Thoracic aorta (tissue), 2 donors: ENCODE measurements at regions not wholly inside any gene's neighbourhood (a gene's known extent, or its start where the extent isn't known, plus 50 kb on each side); places are given as distances from the start of the nearest gene placed in this dataset.
"Not testable (repeated sequence)": the region's sequence is repeated elsewhere in the genome, so short reads cannot be mapped to it uniquely, and the experiment has no call there.

Experiments used
- ATAC-seq: fragments of 150-250 bp; one replicate; pipeline ENCODE4 v1.8.0; 2017; ENCODE audit warnings: low read depth; ENCODE audit not compliant: insufficient number of reproducible peaks, low FRiP score
- DNase-seq: peaks from one replicate; pipeline ENCODE4 v3.0.0-alpha.2; 2020; ENCODE audit warnings: low spot score
- H3K27ac ChIP-seq, 2 donors: fragments of 200-600 bp; sonication (generic); 1 replicate in 1 of 2; 2 replicates in 1 of 2; pipeline ENCODE4 v1.5.1; 2016; ENCODE audit warnings: mild to moderate bottlenecking in 2 of 2, moderate library complexity in 2 of 2
- H3K27me3 ChIP-seq: fragments of 200-600 bp; sonication (generic); replicated peaks from 2 replicates; pipeline ENCODE4 v1.6.0; 2016; ENCODE audit warnings: mild to moderate bottlenecking; ENCODE audit not compliant: insufficient read depth
- H3K36me3 ChIP-seq: fragments of 200-600 bp; sonication (generic); one replicate; pipeline ENCODE4 v1.5.1; 2016
- H3K4me1 ChIP-seq, 2 donors: fragments of 200-600 bp; sonication (generic); 1 replicate in 1 of 2; 2 replicates in 1 of 2; pipeline versions ENCODE4 v1.5.1 to v1.6.0; 2016; ENCODE audit warnings: low read depth in 2 of 2, mild to moderate bottlenecking in 1 of 2; ENCODE audit not compliant: control insufficient read depth in 1 of 2
- H3K4me3 ChIP-seq: fragments of 200-600 bp; sonication (generic); 2 replicates; pipeline ENCODE4 v1.5.1; 2016; ENCODE audit warnings: mild to moderate bottlenecking
- H3K9me3 ChIP-seq: fragments of 200-600 bp; sonication (generic); 2 replicates; pipeline ENCODE4 v1.5.1; 2016
- TF ChIP-seq, protein P1 (sequence below): fragments of 200-600 bp; sonication (generic); IDR thresholded peaks from one replicate; pipeline ENCODE4 v1.5.1; 2019; ENCODE audit warnings: antibody characterized with exemption

- no peak overlapping the region for H3K27ac ChIP-seq
- H3K9me3 ChIP-seq: peaks cover 2% of the 10 kb centered on the region
- TF ChIP-seq, protein P1, sequence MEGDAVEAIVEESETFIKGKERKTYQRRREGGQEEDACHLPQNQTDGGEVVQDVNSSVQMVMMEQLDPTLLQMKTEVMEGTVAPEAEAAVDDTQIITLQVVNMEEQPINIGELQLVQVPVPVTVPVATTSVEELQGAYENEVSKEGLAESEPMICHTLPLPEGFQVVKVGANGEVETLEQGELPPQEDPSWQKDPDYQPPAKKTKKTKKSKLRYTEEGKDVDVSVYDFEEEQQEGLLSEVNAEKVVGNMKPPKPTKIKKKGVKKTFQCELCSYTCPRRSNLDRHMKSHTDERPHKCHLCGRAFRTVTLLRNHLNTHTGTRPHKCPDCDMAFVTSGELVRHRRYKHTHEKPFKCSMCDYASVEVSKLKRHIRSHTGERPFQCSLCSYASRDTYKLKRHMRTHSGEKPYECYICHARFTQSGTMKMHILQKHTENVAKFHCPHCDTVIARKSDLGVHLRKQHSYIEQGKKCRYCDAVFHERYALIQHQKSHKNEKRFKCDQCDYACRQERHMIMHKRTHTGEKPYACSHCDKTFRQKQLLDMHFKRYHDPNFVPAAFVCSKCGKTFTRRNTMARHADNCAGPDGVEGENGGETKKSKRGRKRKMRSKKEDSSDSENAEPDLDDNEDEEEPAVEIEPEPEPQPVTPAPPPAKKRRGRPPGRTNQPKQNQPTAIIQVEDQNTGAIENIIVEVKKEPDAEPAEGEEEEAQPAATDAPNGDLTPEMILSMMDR: no peak
- no peaks in the 10 kb centered on the region for H3K36me3 ChIP-seq
- DNase-seq (no peak), ATAC-seq (no peak)
- no peaks in the 10 kb centered on the region for H3K4me1 ChIP-seq
- no peaks in the 10 kb centered on the region for H3K27me3 ChIP-seq
- H3K4me3 ChIP-seq: no peak overlapping the region
Observed at GRCh38 chr14:40340708-40341107, 908.5 kb upstream of the FBXO33 start.

GRCh38 chr14:40336846-40337245, 904.6 kb upstream of the FBXO33 start:
- Histone ChIP-seq H3K4me1 (no peaks in the 10 kb centered on the region), H3K27me3 (no peaks in the 10 kb centered on the region), H3K36me3 (no peaks in the 10 kb centered on the region), H3K27ac (no peak overlapping the region), H3K9me3 (no peaks in the 10 kb centered on the region), H3K4me3 (no peak overlapping the region)
- DNase-seq (no peak), ATAC-seq (no peak)
- TF ChIP-seq, protein P1: no peak

DNA sequence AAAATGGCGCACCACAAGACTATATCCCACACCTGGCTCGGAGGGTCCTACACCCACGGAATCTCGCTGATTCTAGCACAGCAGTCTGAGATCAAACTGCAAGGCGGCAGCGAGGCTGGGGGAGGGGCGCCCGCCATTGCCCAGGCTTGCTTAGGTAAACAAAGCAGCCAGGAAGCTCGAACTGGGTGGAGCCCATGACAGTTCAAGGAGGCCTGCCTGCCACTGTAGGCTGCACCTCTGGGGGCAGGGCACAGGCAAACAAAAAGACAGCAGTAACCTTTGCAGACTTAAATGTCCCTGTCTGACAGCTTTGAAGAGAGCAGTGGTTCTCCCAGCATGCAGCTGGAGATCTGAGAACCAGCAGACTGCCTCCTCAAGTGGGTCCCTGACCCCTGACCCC, 894.3 kb upstream of the FBXO33 start:
- ATAC-seq, DNase-seq, H3K4me3 ChIP-seq, H3K36me3 ChIP-seq, H3K27me3 ChIP-seq, H3K9me3 ChIP-seq, H3K4me1 ChIP-seq, H3K27ac ChIP-seq: not testable (repeated sequence)

- no peak overlapping the region for H3K27ac ChIP-seq
- TF ChIP-seq, protein P1: no peak
- no peak for ATAC-seq
Observed at GRCh38 chr14:40318211-40318719, 886.0 kb upstream of the FBXO33 start.

GRCh38 chr14:40317690-40318089, 885.5 kb upstream of the FBXO33 start:
- Histone ChIP-seq H3K27ac (no peak overlapping the region), H3K9me3 (no peaks in the 10 kb centered on the region), H3K4me1 (no peaks in the 10 kb centered on the region), H3K36me3 (no peaks in the 10 kb centered on the region), H3K27me3 (no peaks in the 10 kb centered on the region), H3K4me3 (no peak overlapping the region)
- ATAC-seq (no peak), DNase-seq (no peak)
- TF ChIP-seq, protein P1: no peak

More at GRCh38 chr14:40318211-40318719, 886.0 kb upstream of the FBXO33 start:
- no peak for DNase-seq
- Histone ChIP-seq H3K27me3 (no peaks in the 10 kb centered on the region), H3K4me3 (no peak overlapping the region), H3K36me3 (no peaks in the 10 kb centered on the region), H3K9me3 (no peaks in the 10 kb centered on the region), H3K4me1 (no peaks in the 10 kb centered on the region)

DNA sequence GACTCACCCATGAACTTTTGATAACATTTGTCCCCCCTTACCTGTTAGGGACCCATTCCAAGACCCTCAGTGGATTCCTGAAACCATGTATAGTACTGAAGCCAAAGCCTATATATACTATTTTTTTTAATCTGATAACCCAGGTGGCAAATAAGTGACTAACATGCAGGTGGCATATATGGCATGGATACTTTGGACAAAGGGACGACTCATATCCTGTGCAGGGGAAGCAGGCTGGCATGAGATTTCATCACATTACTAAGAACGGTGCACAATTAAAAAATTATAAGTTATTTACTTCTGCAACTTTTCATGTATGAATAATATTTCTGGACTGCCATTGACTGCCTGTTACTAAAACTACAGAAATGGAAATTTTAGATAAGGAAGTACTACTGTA, 880.1 kb upstream of the FBXO33 start:
- no peaks in the 10 kb centered on the region for H3K27me3 ChIP-seq
- no peak for ATAC-seq
- H3K9me3 ChIP-seq: no peaks in the 10 kb centered on the region
- no peaks in the 10 kb centered on the region for H3K4me1 ChIP-seq
- no peak overlapping the region for H3K27ac ChIP-seq
- no peak overlapping the region for H3K4me3 ChIP-seq
- TF ChIP-seq, protein P1: no peak
- no peak for DNase-seq
- no peaks in the 10 kb centered on the region for H3K36me3 ChIP-seq
